ENCODE measurements at regions not wholly inside any gene's neighbourhood (a gene's known extent, or its start where the extent isn't known, plus 50 kb on each side); places are given as distances from the start of the nearest gene placed in this dataset.

DNA sequence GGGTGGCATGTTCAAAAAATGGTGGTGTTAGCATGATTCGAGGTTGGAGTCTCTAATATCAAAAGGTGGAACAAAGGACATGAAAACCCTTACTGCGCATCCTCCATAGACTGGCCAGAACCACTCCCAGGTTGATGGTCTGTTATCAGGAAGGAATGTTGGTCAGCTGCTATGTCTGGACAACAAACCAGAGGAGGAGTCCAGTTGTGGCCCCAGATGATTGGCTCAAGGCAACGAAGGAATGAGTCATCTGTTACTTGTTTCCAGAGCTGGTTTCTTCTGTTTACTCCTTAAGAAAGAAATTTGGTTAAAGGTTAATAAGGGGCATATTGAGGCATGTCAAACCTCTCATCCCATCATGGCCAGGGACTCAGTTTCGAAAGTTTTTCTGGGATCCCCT, 56.8 kb upstream of the GRIA4 start:
- DNase-seq, result no peak

DNA sequence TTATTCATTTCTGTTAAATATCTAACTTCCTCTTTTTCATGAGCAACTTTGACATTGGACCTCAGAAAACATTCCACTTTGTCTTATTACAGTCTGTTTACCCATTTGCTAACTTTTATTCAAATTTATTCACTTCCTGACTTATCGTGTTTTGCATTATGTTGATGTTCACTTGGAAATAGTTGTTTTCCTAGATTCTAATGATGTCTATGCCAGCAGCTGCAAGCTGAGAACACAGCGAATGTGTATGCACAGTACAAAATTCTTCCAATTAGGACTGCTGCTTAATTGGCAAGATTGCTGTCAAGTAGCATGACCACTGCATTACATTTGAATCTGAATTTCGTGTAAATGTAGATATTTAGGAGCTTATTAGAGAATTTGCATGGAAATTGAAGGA, 61.5 kb upstream of the GRIA4 start:
- DNase-seq, result no peak

DNA sequence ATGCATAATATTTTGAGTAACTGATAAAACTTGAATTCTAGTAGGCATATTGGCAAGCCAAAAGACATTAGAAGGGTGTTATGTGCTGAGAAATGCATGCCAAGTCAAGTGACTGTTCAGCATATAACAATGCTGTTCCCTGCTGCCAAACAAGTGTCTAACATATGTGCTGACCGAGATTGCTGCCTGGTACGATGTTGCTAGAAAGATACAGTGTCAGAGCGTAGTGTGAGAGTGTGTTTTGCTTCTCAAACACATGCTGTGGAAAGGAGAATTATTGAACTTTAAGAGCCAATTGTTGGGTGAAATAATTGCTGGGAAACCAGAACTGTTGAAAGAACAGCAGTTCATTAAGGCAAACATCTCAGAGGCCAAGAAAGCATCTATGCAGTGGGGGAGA, 71.3 kb upstream of the GRIA4 start:
- DNase-seq, result no peak

DNA sequence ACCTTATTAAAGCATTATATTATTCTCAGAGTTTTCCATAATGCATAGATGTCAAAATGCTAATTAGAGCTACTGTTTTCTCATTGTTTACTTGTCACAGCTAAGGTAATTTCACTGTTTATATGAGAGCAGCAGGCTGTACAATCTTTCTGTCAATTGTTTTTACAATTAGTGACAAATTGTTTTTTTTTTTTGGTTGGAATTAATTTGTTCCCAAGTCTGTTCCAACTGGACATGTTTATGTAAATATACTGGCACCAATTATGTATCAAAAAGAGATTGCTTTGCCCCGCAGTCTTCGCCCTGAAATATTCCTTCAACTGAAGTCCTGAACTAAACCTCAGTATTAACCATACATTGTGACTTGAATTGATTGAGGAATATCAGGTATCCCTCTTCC, 72.3 kb upstream of the GRIA4 start:
- DNase-seq, result no peak

DNA sequence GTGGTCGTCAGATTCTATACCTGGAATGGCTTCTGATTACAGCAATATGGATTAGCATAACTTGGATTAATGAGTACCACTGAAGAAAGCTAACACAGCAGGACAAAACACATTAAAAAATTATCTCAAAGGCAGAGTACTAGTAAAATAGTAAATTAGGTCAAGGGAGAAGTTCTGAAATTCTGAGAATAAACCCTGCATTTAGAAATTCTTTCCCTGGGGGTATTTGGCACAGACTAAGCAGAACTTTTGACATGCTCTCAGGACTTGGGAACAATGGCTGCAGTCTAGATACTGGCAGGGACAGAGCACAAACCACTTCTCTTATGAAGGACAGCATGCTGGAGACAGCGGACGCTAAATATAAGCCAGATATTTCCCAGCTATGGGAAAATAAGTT, 85.6 kb upstream of the GRIA4 start:
- no peak for DNase-seq

DNA sequence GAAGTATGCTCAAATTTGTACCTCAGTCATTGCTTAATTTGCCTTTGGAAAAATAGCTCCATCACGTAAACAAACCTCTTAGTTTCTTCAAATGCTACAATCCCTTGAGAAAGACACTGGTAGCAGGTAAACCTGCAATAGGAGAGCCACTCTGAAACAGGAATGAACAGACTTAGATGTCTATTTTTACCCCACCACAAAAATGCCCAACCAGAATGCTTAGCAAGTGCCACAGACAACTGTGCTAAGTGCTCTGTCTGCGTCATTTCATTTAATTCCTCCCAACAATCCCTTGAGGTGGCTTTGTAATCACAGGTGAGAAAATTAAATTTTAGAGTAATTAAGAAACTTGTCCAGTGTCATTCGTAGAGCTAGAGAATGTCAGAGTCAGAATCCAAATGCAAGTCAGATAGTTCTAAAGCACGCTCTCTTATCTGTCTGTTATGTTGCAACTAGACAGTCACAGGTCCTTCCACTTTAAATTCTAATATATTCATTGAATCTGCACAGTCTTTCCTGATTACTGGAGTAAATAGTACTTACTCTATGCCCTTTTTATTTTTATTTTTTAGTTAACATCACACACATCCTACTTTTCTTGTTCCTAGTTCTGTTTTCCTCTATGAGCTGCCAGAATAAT, 89.0 kb upstream of the GRIA4 start:
- no peak for DNase-seq

DNA sequence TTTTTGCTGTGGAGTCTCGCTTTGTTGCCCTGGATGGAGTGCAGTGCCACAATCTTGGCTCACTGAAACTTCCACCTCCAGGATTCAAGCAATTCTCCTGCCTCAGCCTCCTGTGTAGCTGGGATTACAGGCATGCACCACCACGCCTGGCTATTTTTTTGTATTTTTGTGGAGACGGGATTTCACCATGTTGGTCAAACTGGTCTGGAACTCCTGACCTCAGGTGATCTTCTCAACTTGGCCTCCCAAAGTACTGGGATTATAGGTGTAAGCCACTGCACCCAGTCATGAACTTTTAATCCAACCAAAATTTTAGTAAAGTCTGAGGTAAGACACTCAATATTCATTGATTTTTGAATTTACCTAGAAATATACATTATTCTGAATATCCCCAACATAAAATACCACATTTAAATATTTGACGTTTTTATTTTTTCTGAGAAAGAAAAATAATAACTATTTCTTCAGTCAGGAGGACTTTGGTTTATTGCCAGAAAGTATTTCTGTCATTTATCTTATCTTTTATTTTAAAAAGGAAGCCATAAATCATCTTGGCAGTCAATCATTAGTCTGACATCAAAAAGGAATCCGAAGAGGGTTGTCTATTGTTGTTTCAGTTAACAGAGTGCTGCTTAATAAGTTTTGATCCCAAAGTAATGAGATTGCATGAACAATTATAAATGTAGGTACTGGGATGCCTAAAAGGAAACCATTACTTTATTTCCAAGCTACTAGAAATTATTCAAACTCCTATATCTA, 102.2 kb upstream of the GRIA4 start:
- no peak for DNase-seq

DNA sequence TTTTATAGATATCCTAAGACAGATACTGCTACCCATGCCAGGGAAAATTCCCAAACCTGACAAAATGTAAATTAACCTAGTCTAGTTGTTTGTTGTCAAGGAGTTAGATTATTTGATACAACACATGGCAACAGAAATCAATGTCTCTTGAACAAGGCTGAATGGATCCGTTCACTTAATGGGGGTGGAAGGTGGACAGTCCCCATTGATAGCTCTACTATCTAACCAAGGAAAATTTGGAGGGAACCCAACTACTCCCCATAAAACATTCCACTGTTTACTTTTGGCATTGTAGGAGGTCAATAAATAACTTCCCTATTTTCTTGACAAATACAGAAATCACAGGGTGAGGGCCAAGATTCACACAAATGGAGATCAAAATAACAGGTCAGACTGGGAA, 117.9 kb upstream of the GRIA4 start:
- DNase-seq, result no peak

DNA sequence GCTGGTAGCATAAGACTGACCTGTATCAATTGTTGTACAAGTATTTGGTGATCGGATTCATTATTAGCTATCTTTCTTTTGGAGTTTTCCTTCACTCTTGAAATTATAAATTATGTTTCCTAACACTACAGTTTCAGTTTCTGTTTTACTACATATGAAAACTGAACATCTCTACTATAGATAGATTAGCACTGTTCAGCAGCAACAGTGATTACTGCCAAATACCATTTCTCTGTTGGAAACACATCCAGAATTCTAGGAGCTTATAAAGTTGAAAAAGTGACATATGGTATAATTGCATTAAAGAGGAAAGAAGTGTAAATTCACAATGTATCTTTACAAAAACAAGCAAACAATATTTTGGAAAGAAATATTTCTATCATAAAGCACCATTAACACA, 118.5 kb upstream of the GRIA4 start:
- no peak for DNase-seq

DNA sequence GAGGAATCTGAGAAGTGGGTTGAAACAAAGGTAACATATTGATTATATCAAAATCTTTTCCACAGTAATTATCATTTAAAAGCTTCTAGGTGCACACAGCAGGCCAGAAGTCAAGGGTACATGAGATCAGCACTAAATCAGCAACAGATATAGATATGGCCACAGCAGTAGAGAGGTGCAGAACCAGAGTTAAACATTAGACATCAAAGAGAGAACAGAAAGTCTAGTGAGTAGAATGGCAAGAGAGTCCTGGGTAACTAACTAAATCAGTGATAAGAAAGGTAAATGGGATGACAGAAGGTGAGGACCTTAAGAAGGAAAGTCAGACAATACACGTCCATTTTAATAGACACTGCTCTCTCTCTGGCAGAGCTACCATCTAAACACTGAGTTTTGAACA, 119.5 kb upstream of the GRIA4 start:
- no peak for DNase-seq

DNA sequence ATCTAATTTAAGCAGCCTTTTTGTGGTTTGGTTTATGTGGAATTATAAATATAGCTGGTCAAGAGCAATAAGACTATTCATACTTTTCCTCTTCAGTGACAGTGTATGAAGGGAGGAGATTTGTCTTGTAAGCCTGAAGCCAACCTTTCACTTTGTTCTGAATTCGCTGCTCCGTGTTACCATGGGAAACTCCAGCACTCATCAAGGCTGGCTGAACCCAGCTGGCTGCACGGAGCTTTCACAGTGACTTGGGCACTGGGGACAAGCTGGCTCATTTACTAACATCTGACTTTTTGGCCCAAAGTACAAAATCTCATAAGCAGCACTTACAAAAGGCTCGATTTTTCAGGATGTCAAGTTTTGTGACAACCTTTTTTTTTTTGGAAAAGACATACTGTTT, 120.4 kb upstream of the GRIA4 start:
- DNase-seq, result peak; percentile 69

DNA sequence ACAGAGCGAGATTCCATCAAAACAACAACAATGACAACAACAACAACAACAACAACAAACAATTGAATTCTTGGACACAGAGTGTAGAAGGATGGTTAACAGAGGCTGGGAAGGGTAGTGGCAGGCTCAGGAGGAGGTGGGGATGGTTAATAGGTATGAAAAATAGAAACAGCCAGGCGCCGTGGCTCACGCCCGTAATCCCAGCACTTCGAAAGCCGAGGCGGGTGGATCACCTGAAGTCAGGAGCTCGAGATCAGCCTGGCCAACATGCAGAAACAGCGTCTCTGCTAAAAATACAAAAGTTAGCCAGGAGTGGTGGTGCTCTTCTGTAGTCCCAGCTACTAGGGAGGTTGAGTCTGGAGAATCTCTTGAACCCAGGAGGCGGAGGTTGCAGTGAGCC, 122.9 kb upstream of the GRIA4 start:
- DNase-seq, result no peak

DNA sequence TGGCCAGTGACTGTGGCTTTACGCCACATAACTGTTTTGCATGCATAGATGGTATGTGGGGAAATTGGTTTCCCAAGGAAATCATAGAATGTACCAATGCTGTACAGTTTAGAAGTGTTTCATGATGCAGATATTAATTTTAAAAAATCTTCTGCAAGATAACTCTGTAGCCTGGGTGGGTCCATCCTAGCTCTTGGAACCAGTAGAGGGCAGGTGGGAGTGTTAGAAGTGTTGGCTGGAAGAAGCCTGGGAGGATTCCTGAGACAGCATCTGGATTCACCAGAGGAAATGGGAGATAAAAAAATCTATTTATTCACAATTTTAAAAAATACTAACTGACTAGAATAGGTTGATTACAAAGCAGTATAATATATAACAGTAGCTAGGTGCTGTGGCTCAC, 139.9 kb upstream of the GRIA4 start:
- no peak for DNase-seq

DNA sequence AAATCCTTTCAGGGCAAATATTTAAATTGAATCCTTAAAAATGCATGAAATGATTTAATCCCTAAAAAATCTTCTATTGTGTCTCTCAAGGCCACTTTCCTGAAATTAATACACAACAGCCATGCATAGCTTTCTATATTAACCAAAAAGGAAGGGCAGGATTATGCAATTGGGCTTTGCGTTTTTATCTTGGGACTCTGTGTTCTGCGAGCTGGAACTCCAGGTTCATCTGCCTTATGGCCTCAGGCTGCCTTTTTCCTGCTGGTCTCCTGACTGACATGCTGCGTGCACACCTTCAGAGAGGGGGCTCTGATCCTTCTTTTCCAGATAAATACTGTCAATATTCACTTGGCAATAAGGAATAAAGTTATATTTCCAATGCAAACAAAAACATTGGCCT, 141.7 kb upstream of the GRIA4 start:
- DNase-seq, result no peak

DNA sequence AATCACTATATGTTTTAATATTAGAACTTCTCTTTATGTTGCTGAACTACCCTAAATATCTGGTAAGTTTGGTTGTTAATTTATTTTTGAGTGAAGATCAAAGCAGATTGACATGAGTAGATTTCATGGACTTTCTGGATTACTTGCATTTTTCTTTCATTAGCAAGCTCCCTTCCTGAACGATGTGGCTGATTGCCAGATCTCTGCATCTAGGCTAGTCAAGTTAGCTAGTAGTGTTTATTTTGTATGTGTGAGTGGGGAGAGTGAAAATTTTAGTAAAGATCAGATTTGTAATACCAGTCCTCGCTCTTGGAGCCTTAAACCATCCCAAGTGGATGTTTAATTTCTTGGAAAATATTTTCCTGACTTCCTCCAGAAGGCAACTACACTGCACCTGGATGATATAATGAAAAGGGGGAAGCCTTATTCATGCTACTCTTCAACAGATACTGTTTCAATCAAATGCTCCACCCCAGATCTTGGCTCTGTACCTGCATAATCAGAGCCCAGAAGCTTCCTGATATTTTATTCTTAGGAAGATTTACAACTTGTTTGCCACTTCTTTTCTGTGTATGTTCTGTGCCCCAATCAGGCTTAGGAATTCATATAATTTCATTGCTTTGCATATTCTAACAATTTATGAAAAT, 143.2 kb upstream of the GRIA4 start:
- DNase-seq, result no peak

DNA sequence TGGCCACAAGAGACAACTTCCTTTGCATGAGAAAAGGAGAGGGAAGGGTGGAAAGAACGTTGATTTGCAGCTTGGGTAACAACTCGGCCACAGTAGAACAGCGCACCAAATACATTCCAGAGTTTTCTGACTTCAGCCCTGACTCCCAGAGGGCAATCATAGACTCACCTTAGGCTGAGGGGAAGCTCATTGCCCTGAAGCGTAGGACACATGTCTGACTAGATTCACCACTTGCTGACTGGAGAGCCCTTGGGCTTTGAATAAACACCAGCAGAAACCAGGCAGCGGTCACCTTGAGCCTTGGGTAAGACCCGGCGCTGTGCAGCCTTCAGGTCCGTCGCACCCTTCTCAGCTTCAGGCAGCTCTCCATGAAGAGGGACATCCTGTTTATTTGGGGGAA, 151.8 kb upstream of the GRIA4 start:
- DNase-seq, result no peak

DNA sequence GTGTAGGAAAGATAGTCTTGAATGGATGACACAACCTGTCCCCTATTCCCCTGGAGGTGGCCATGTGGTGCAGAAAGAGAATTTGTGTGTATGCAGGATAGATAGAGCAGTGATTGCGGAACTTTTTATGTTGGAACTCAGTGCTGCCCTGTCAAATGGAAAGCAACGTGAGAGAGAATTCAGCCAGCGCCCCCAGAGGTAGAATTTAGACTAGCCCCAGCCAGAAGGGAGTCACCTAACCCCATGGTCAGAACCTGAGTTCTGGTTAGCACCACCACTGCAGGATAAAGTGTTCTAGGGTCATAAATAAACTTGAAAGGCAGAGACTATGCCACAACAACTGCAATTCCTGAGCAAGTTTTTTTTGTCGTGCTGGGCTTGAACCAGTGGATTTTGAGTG, 152.9 kb upstream of the GRIA4 start:
- no peak for DNase-seq

DNA sequence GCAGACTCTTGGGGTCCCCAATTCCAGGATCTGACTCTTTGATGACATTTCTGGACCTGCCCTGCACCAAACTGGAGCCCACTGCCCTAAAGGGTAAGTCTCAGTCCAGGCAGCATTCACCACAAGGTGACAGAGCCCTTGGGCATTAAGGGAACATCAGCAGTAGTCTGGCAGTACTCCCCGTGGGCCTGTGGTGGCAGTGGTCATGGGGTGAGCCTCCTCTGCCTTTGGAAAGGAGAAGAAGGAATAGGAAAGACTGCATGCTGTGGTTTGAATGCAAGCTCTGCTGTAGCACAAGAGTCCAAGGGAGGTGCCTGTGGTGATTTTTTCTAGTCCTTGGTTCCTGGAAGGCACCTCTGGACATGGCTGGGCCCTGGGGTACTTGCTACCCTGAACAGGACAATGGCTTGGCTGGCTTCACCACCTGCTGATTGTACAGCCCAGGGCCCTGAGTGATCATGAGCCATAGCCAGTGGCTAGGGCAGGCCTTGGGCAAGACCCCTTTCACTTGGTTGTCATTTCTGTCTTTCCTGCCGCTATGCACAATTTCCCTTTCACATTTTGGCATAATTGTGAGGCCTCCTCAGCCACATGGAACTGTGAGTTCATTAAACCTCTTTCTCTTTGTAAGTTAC, 160.7 kb upstream of the GRIA4 start:
- no peak for DNase-seq

DNA sequence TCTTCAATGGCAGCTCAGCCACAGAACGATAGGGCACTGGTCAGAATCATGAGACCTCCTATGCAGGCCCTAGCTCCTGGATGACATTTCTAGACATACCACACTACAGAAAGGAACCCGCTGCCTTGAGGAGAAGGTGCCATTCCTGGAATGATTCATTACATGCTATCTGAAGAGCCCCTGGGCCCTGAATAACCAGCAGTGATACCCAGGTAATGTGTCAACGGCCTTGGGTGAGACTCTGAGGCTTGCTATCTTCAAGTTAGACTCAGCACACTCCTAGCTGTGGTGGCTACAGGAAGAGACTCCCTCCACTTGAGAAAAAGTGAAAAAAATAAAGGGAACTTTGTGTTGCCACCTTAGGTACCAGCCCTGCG, 161.2 kb upstream of the GRIA4 start:
- no peak for DNase-seq

DNA sequence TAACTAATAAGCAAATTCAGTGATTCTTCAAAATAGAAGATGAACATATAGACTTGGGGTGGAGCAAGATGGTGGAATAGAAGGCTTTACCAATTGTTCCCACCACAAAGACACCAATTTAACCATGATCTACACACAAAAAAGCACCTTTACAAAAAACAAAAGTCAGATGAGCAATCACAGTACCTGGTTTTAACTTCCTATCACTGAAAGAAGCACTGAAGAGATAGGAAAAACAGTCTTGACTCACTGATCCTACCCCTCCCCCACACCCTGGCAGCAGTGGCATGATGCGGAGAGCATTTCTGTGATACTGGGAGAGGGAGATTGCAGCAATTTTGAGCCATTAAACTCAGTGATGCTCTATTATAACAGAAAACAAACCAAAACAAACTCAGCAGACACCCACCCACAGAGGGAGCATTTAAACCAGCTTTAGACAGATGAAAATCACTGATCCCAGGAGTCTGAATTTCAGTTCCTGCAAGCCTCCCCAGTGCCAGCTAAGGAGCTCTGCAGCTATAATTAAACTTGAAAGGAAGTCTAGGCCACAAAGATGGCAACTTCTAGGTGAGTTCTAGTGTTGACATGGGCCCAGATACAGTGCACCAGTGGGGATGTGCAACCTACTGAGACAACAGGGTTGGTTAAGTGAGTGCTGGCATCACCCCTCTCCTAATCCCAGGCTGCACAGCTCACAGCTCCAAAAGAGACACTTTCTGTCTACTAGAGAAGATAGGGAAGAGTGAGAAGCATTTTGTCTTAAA, 161.8 kb upstream of the GRIA4 start:
- DNase-seq, result no peak

DNA sequence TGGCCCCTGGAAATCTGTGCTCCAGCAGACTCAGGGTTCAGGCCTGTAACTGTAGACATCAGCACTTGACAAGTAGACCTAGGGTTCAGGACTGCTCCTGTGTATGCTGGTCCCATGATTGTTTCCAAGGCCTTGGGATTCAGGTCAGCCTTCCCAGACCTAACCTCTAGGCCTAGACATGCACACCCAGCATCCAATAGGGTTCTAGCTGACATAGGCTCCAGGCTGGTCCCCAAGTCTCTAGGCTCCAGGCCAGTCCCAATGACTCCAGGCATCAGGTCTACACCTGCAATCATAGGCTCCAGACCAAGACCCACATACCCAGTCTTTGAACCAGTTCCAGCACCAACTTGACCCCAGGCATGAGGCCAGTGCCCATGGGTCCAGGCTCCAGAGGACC, 166.2 kb upstream of the GRIA4 start:
- no peak for DNase-seq

DNA sequence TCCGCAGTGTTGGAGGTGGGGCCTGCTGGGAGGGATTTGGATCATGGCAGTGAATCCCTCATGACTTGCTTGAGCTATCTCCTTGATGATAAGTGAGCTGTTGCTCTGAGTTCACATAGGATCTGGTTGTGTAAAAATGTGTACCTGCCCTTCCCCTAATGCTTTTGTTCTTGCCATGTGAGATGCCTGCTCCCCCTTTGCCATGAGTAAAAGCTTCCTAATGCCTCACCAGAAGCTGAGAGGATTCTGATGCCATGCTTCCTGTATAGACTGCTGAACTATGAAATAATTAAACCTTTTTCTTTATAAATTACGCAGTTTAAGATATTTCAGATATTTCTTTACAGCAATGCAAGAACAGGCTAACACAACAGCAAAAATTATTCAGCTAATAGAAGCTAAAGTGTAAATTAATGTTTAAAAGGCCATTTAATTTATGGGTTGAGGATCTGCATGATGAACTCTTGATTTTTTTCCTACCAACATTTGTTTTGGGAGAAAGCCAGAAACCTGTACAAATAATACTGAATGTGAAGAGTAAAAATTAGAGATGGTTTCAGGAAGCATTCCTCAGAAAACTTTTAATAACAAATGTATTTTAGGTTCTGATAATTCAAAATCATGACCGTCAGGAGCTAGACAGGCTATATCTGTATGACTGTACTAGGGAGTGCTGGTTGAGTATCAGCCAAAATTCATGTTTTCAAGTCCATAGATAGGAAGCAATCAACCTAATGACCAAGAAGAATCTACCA, 177.5 kb upstream of the GRIA4 start:
- DNase-seq, result no peak
